A549 (cell line): ENCODE measurements at regions not wholly inside any gene's neighbourhood (a gene's known extent, or its start where the extent isn't known, plus 50 kb on each side); places are given as distances from the start of the nearest gene placed in this dataset.

Source experiments
- ATAC-seq, 2 experiments: fragments of 200-7000 bp in 1 of 2; fragments of >200 bp in 1 of 2; cut with Nextera tagmentation in 1 of 2; cut with Tn5 transposase in 1 of 2; 3 replicates each; pipeline versions ENCODE4 v1.8.0 to v1.9.1; 2018 to 2020; ENCODE audit warnings: mild to moderate bottlenecking in 1 of 2, moderate library complexity in 1 of 2
- CTCF ChIA-PET: fragments of 300-600 bp; sonication (Branson Sonifier 250); formaldehyde crosslinking; extraction: SDS; loops from one replicate; lab custom pipeline; 2021; ENCODE audit warnings: antibody characterized with exemption, inconsistent platforms; lab: Yijun Ruan, JAX
- POLR2A ChIA-PET: fragments of 350-600 bp; formaldehyde crosslinking; extraction: SDS; loops from one replicate; lab custom pipeline; 2021; ENCODE audit warnings: antibody characterized with exemption, inconsistent platforms; lab: Yijun Ruan, JAX
- DNase-seq, 2 experiments: peaks; one replicate each; pipeline versions ENCODE4 v3.0.0 to v3.0.0-alpha.2; 2011 to 2016; ENCODE audit warnings: low read depth in 1 of 2, low spot score in 1 of 2
- FAIRE-seq: peaks from 2 replicates; lab custom pipeline; 2011; peaks lifted over from hg19 to GRCh38; lab: Jason Lieb, UNC
- H3K27ac ChIP-seq, 2 experiments: fragments of >200 bp; sonication (Bioruptor Twin); formaldehyde crosslinking; 3 replicates each; pipeline ENCODE4 v1.5.1; 2016 to 2017
- H3K4me1 ChIP-seq: fragments of >200 bp; sonication (Bioruptor Twin); formaldehyde crosslinking; 3 replicates; pipeline ENCODE4 v1.6.1; 2016
- H3K4me2 ChIP-seq: fragments of >200 bp; sonication (Bioruptor Twin); formaldehyde crosslinking; 3 replicates; pipeline ENCODE4 v1.6.1; 2016
- H3K4me3 ChIP-seq: fragments of >200 bp; sonication (Bioruptor Twin); formaldehyde crosslinking; 3 replicates; pipeline ENCODE4 v1.5.1; 2016
- H3K9me3 ChIP-seq: fragments of >200 bp; sonication (Bioruptor Twin); formaldehyde crosslinking; 3 replicates; pipeline ENCODE4 v1.6.1; 2016
- BCL3 ChIP-seq: fragments of >200 bp; sonication (Bioruptor Twin); formaldehyde crosslinking; IDR thresholded peaks from 3 replicates; pipeline ENCODE4 v1.6.1; 2016
- CBX2 ChIP-seq: fragments of 200-600 bp; sonication (generic); IDR thresholded peaks from 2 replicates; pipeline ENCODE4 v1.6.1; 2016; ENCODE audit warnings: low read depth, mild to moderate bottlenecking, borderline replicate concordance
- CBX8 ChIP-seq: fragments of 200-600 bp; sonication (generic); IDR thresholded peaks from 2 replicates; pipeline ENCODE4 v1.6.1; 2016
- CEBPB ChIP-seq, 2 experiments: fragments of >200 bp in 1 of 2; sonication (Bioruptor Twin) in 1 of 2; formaldehyde crosslinking in 1 of 2; IDR thresholded peaks; 2 replicates each; pipeline ENCODE4 v1.6.1; 2012 to 2016
- CHD2 ChIP-seq: fragments of 150-350 bp; IDR thresholded peaks from 2 replicates; pipeline ENCODE4 v1.6.1; 2014; ENCODE audit warnings: low read length; ENCODE audit not compliant: partially characterized antibody
- CHD4 ChIP-seq: fragments of 200-600 bp; sonication (generic); IDR thresholded peaks from 2 replicates; pipeline ENCODE4 v1.6.1; 2016; ENCODE audit warnings: antibody characterized with exemption, mild to moderate bottlenecking, borderline replicate concordance
- EHF ChIP-seq: fragments of 250-450 bp; sonication (Bioruptor Pico); IDR thresholded peaks from 2 replicates; pipeline ENCODE4 v1.5.0; 2020; ENCODE audit warnings: mild to moderate bottlenecking
- EHMT2 ChIP-seq: fragments of 200-600 bp; sonication (generic); IDR thresholded peaks from 2 replicates; pipeline ENCODE4 v1.6.1; 2016; ENCODE audit warnings: antibody characterized with exemption, low read depth, mild to moderate bottlenecking, moderate library complexity
- FOSB ChIP-seq: fragments of 250-450 bp; sonication (Bioruptor Pico); IDR thresholded peaks from 2 replicates; pipeline ENCODE4 v1.5.0; 2020; ENCODE audit warnings: mild to moderate bottlenecking, moderate library complexity
- FOSL2 ChIP-seq, 2 experiments: fragments of 450-650 bp in 1 of 2; fragments of >200 bp in 1 of 2; sonication (Bioruptor Twin) in 1 of 2; formaldehyde crosslinking; IDR thresholded peaks; 2 replicates each; pipeline versions ENCODE4 v1.5.0 to v1.6.1; 2016 to 2020; ENCODE audit warnings: mild to moderate bottlenecking in 1 of 2, moderate library complexity in 1 of 2
- FOXS1 ChIP-seq: fragments of 250-450 bp; sonication (Bioruptor Pico); IDR thresholded peaks from 2 replicates; pipeline ENCODE4 v1.5.0; 2020; ENCODE audit warnings: mild to moderate bottlenecking, moderate library complexity
- HES2 ChIP-seq: fragments of >200 bp; sonication (Bioruptor Twin); formaldehyde crosslinking; IDR thresholded peaks from 2 replicates; pipeline ENCODE4 v1.6.1; 2016
- HOXB5 ChIP-seq: fragments of 250-450 bp; sonication (Bioruptor Pico); IDR thresholded peaks from 2 replicates; pipeline ENCODE4 v1.5.0; 2020; ENCODE audit warnings: mild to moderate bottlenecking, moderate library complexity
- JUN ChIP-seq, 2 experiments: fragments of >200 bp; sonication (Bioruptor Twin); formaldehyde crosslinking; IDR thresholded peaks; 2 replicates in 1 of 2; 3 replicates in 1 of 2; pipeline ENCODE4 v1.6.1; 2016 to 2017
- KDM5A ChIP-seq: fragments of 200-600 bp; sonication (generic); IDR thresholded peaks from 2 replicates; pipeline ENCODE4 v1.6.1; 2016; ENCODE audit warnings: antibody characterized with exemption, mild to moderate bottlenecking
- MAZ ChIP-seq: fragments of 150-350 bp; IDR thresholded peaks from 2 replicates; pipeline ENCODE4 v1.6.1; 2014; ENCODE audit warnings: antibody characterized with exemption, low read depth, low read length, borderline replicate concordance
- NFE2L2 ChIP-seq: fragments of 150-350 bp; conservative IDR thresholded peaks from 2 replicates; pipeline ENCODE4 v1.6.1; 2014; ENCODE audit warnings: low read length
- PHF8 ChIP-seq: fragments of 200-600 bp; sonication (generic); IDR thresholded peaks from 2 replicates; pipeline ENCODE4 v1.6.1; 2016; ENCODE audit warnings: low read depth, mild to moderate bottlenecking, antibody characterized with exemption, moderate library complexity, borderline replicate concordance
- POLR2A ChIP-seq: IDR thresholded peaks from 2 replicates; pipeline ENCODE4 v1.6.1; 2012; ENCODE audit warnings: mild to moderate bottlenecking, low read length
- RAD21 ChIP-seq, 2 experiments: fragments of >200 bp in 1 of 2; sonication (Bioruptor Twin) in 1 of 2; formaldehyde crosslinking in 1 of 2; IDR thresholded peaks in 1 of 2; conservative IDR thresholded peaks in 1 of 2; 2 replicates in 1 of 2; 3 replicates in 1 of 2; pipeline ENCODE4 v1.6.1; 2012 to 2018; ENCODE audit warnings: inconsistent platforms in 1 of 2
- RARB ChIP-seq: fragments of 250-450 bp; sonication (Bioruptor Pico); IDR thresholded peaks from 2 replicates; pipeline ENCODE4 v1.8.0; 2021; ENCODE audit warnings: mild to moderate bottlenecking, moderate library complexity
- RCOR1 ChIP-seq: fragments of 150-350 bp; IDR thresholded peaks from 2 replicates; pipeline ENCODE4 v1.6.1; 2014; ENCODE audit warnings: antibody characterized with exemption, low read length, low read depth
- RNF2 ChIP-seq: fragments of 200-600 bp; sonication (generic); IDR thresholded peaks from 2 replicates; pipeline ENCODE4 v1.6.1; 2016; ENCODE audit warnings: low read depth, mild to moderate bottlenecking, antibody characterized with exemption, moderate library complexity, borderline replicate concordance
- SMC3 ChIP-seq: fragments of >200 bp; sonication (Bioruptor Twin); formaldehyde crosslinking; IDR thresholded peaks from 3 replicates; pipeline ENCODE4 v1.6.1; 2018; ENCODE audit warnings: inconsistent platforms
- ZC3H11A ChIP-seq: fragments of 450-650 bp; IDR thresholded peaks from 2 replicates; pipeline ENCODE4 v1.6.1; 2014; ENCODE audit warnings: antibody characterized with exemption, mild to moderate bottlenecking
- WGBS: methylation state at CpG from one replicate; pipeline ENCODE4 v1.1.6; 2017; ENCODE audit errors: missing lambda C conversion rate; 5-methylcytosine and 5-hydroxymethylcytosine counted together
- TF ChIP-seq, protein P1 (sequence below): fragments of 250-450 bp; sonication (Bioruptor Pico); IDR thresholded peaks from 2 replicates; pipeline ENCODE4 v1.5.0; 2021; ENCODE audit warnings: mild to moderate bottlenecking, moderate library complexity, borderline replicate concordance

DNA sequence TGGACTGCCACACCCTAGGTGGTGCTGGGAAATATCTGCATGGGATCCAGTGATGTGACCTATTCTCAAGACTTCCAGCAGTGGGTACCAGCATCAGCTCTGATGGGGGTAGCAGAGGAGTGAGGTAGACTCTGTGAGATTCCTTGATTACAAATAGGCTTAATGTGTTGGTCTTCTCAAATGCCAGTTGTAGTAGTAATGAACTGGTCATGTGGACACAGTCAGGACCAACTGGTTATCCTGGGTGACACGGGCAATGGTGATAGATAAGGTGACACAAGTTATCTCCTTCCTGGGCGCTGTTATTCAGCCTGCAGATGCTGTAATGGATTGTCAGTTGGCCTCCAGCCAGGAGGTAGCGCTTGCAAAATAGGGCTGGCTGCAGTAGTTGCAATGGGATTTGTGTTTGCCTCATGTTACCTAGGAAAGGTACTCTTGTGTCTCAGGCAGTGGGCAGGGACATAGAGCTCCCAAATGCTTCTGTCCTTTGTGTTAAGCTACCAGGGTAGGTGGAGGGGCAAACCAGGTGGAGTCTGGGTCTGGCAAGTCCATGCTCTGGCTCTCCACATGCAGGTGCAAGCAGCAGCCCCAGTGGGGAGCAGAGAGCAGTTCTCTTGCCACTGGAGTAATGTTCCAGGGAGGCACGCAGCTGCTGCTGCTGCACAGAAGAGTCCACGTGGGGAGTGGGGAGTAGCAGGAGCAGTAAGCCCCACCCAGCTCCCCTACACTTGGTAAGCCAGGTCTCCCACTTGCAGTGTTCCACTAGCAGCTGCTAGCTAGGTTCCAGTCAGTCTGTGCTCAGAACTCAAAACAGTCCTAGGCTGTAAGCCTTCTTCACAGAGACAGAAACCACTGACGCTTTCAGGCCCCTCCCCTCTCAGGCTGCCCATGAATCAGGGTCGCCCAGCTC is 505.4 kb upstream of the DDX18 start:
- FAIRE-seq (no peak), ATAC-seq (no peak), DNase-seq (no peak)
- POLR2A ChIA-PET = no interaction called here
- Histone ChIP-seq H3K4me2 (no peak overlapping the region), H3K4me1 (no peaks in the 10 kb centered on the region), H3K27ac (no peak overlapping the region), H3K4me3 (no peak overlapping the region), H3K9me3 (no peaks in the 10 kb centered on the region)
- CTCF ChIA-PET = interaction anchor here (1.2 kb wide), 1 partner anchor 14 kb away, joined by 3 read pairs; no protein-coding TSS in a partner anchor
- 0% methylated on average over 5 of the region's 7 CpGs for WGBS
- TF ChIP-seq POLR2A (no peak), FOSB (no peak), ZC3H11A (no peak), NFE2L2 (no peak), FOSL2 (IDR thresholded peaks at IDR 0.05) (no peak), FOSL2 (CRISPR knock-in tag; IDR thresholded peaks at IDR 0.05) (no peak), JUN (IDR thresholded peaks at IDR 0.05) (no peak), EHF (CRISPR knock-in tag) (no peak), PHF8 (no peak), EHMT2 (no peak), CHD2 (no peak), RAD21 (conservative IDR thresholded peaks at IDR 0.05 in 1 of 2, IDR thresholded peaks at IDR 0.05 in 1 of 2) (no peak), CBX8 (no peak), SMC3 (no peak), CEBPB (IDR thresholded peaks at IDR 0.05) (no peak), HES2 (no peak), HOXB5 (CRISPR knock-in tag) (no peak), MAZ (no peak), FOXS1 (CRISPR knock-in tag) (no peak)
- TF ChIP-seq, protein P1, sequence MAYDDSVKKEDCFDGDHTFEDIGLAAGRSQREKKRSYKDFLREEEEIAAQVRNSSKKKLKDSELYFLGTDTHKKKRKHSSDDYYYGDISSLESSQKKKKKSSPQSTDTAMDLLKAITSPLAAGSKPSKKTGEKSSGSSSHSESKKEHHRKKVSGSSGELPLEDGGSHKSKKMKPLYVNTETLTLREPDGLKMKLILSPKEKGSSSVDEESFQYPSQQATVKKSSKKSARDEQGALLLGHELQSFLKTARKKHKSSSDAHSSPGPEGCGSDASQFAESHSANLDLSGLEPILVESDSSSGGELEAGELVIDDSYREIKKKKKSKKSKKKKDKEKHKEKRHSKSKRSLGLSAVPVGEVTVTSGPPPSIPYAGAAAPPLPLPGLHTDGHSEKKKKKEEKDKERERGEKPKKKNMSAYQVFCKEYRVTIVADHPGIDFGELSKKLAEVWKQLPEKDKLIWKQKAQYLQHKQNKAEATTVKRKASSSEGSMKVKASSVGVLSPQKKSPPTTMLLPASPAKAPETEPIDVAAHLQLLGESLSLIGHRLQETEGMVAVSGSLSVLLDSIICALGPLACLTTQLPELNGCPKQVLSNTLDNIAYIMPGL (CRISPR knock-in tag) = no peak

DNA sequence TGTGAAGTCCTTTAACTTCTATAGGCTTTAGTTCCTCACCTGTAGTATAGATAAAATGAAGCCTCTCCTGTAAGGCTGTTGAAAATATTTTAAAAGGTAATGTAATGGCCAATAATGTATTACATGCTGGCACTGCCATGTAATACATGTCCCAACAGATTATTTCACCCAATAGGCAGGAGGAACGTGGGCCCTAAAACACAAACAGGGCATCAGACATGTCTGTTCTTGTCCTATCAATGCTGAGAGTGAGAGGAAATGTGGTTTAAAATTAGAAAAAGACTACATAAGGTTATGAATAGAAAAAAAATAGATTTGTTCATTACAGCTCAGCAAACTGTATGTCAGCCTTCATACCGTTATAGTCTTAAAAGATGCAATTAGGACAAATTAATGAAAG is 492.7 kb upstream of the DDX18 start:
- Histone ChIP-seq H3K4me1 (no peaks in the 10 kb centered on the region), H3K9me3 (no peaks in the 10 kb centered on the region), H3K4me3 (no peak overlapping the region), H3K4me2 (no peak overlapping the region), H3K27ac (no peak overlapping the region)
- TF ChIP-seq EHMT2 (no peak), KDM5A (no peak), FOXS1 (CRISPR knock-in tag) (no peak), RCOR1 (no peak), BCL3 (no peak), RARB (CRISPR knock-in tag) (no peak), CHD4 (no peak), HES2 (no peak), RNF2 (no peak), CBX2 (no peak)
- 2% methylated on average over 2 of the region's 2 CpGs for WGBS
- POLR2A ChIA-PET = no interaction called here
- CTCF ChIA-PET = interaction anchor here (1.4 kb wide), 1 partner anchor 13 kb away, joined by 3 read pairs; no protein-coding TSS in a partner anchor
- FAIRE-seq = no peak
- no peak for DNase-seq
- no peak for ATAC-seq
